ENCODE measurements at regions not wholly inside any gene's neighbourhood (a gene's known extent, or its start where the extent isn't known, plus 50 kb on each side); places are given as distances from the start of the nearest gene placed in this dataset.

- no peak for DNase-seq
- in situ Hi-C loops (cut with HindIII; ENCODE audit: low pct_ligation_motif_present, low pct_unique_long_range_greater_than_20kb, low sequenced_read_pairs) = no loop called here
Measured at GRCh38 chr2:106623456-106623855, 136.3 kb downstream of the CD8B2 start.

GRCh38 chr2:106624787-106625380 is 137.7 kb downstream of the CD8B2 start:
- in situ Hi-C loops (cut with HindIII; ENCODE audit: low pct_ligation_motif_present, low pct_unique_long_range_greater_than_20kb, low sequenced_read_pairs) = no loop called here
- no peak for DNase-seq

GRCh38 chr2:106628377-106628776 is 141.2 kb downstream of the CD8B2 start:
- no peak for DNase-seq
- in situ Hi-C loops (cut with HindIII; ENCODE audit: low pct_ligation_motif_present, low pct_unique_long_range_greater_than_20kb, low sequenced_read_pairs) = no loop called here

DNA sequence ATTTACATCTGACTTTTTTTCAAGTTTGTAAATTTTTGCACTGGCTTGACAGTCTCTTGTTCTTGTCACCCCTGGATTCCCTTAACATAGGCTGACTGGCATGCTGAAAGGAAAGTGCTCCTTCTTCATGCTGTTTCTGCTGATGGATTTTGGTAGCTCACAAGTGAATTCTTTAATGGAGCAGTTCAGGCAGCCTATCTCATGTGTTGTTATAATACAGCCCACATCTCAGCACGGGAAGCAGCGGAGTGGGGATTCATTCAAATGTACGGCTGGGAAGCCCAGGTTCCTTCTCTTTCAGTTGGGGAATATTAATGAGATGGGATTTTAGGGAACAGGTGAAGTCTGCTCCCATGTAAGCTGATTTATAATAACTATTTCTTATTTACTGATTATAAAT is 142.8 kb downstream of the CD8B2 start:
- no peak for DNase-seq
- in situ Hi-C loops (cut with HindIII; ENCODE audit: low pct_ligation_motif_present, low pct_unique_long_range_greater_than_20kb, low sequenced_read_pairs) = no loop called here

DNA sequence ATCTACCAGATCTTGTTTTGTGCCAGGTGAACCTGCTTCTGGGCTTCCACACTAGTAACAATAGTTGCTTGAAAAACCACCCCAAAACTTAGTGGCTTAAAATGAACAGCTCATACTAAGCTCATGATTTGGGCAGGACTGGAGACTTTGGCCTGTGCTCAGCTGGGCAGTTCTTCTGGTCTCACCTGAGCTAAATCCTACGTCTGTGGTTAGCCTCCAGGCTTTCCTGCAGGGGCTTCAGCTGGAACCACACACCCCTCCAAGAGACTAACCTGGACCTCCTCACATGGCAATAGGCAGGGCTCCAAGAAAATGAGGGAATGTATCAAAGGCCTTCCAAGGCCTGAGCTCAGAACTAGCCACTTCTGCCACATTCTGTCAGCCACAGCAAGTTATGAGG is 144.1 kb downstream of the CD8B2 start:
- in situ Hi-C loops (cut with HindIII; ENCODE audit: low pct_ligation_motif_present, low pct_unique_long_range_greater_than_20kb, low sequenced_read_pairs) = no loop called here

DNA sequence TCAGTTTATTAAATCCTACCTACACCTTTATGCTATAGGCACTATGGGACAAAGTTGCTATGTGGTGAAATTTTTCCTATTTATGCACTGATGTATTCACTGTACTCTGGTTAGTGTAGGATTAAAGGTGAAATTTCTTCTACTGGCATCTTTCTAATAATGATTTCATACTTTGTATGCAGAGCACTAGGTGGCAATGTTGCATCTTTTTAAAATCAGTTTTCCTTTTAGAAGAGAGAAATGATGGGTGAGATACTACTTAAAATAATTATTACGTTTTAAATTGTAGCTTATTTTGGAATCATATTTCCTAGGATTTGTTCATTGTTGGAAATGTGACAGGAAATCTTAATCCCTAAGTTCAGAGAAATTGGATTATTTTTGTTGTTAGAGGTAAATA is 150.9 kb downstream of the CD8B2 start:
- in situ Hi-C loops (cut with HindIII; ENCODE audit: low pct_ligation_motif_present, low pct_unique_long_range_greater_than_20kb, low sequenced_read_pairs) = no loop called here
- peak; percentile 28 for DNase-seq

More for the DNA sequence above, 144.1 kb downstream of the CD8B2 start:
- no peak for DNase-seq

DNA sequence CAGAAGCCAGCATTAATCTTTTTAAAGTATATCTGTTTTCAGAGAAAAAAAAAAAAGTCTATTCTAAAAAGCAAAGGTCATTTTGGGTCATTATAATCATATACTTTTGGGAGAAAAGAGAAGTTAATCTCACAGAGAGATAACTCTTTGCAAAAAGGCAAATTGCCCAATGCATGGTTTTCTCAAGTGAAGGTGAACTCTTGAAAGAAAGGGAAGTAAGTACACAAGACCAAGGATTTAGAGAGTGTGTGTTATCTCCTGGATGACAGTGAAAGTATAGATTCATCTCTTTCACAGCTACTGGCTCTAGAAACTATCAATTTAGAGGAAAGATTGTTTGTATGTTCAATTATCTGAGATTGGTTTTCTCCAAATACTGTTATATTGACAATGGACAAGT is 151.4 kb downstream of the CD8B2 start:
- DNase-seq = no peak
- in situ Hi-C loops (cut with HindIII; ENCODE audit: low pct_ligation_motif_present, low pct_unique_long_range_greater_than_20kb, low sequenced_read_pairs) = no loop called here

GRCh38 chr2:106642679-106643078 is 155.5 kb downstream of the CD8B2 start:
- DNase-seq = no peak
- in situ Hi-C loops (cut with HindIII; ENCODE audit: low pct_ligation_motif_present, low pct_unique_long_range_greater_than_20kb, low sequenced_read_pairs) = no loop called here

GRCh38 chr2:106644623-106645022 is 157.5 kb downstream of the CD8B2 start:
- in situ Hi-C loops (cut with HindIII; ENCODE audit: low pct_ligation_motif_present, low pct_unique_long_range_greater_than_20kb, low sequenced_read_pairs) = no loop called here
- DNase-seq = no peak

GRCh38 chr2:106646605-106647004 is 159.4 kb downstream of the CD8B2 start:
- in situ Hi-C loops (cut with HindIII; ENCODE audit: low pct_ligation_motif_present, low pct_unique_long_range_greater_than_20kb, low sequenced_read_pairs) = no loop called here
- no peak for DNase-seq

- in situ Hi-C loops (cut with HindIII; ENCODE audit: low pct_ligation_motif_present, low pct_unique_long_range_greater_than_20kb, low sequenced_read_pairs) = no loop called here
- DNase-seq = no peak
Measured at GRCh38 chr2:106649306-106649705, 162.1 kb downstream of the CD8B2 start.

- no peak for DNase-seq
- in situ Hi-C loops (cut with HindIII; ENCODE audit: low pct_ligation_motif_present, low pct_unique_long_range_greater_than_20kb, low sequenced_read_pairs) = no loop called here
Measured at GRCh38 chr2:106653465-106653864, 166.3 kb downstream of the CD8B2 start.

- in situ Hi-C loops (cut with HindIII; ENCODE audit: low pct_ligation_motif_present, low pct_unique_long_range_greater_than_20kb, low sequenced_read_pairs) = no loop called here
- DNase-seq = no peak
Measured at GRCh38 chr2:106658616-106659015, 171.5 kb downstream of the CD8B2 start.

DNA sequence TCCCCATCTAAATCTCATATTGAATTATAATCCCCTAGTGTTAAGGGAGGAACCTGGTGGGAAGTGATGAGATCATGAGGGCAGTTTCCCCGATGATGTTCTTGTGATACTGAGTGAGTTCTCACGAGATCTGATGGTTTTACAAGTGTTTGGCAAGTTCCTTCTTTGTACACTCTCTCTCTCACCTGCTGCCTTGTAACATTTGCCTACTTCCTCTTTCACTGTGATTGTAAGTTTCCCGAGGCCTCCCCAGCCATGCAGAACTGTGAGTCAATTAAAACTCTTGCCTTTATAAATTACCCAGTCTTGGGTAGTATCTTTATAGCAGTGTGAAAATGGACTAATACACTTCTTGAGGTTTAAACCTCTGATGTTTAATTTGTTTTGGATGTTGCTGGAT is 177.5 kb downstream of the CD8B2 start:
- DNase-seq = no peak
- in situ Hi-C loops (cut with HindIII; ENCODE audit: low pct_ligation_motif_present, low pct_unique_long_range_greater_than_20kb, low sequenced_read_pairs) = no loop called here

GRCh38 chr2:106667478-106668070 is 180.4 kb downstream of the CD8B2 start:
- in situ Hi-C loops (cut with HindIII; ENCODE audit: low pct_ligation_motif_present, low pct_unique_long_range_greater_than_20kb, low sequenced_read_pairs) = no loop called here
- no peak for DNase-seq

DNA sequence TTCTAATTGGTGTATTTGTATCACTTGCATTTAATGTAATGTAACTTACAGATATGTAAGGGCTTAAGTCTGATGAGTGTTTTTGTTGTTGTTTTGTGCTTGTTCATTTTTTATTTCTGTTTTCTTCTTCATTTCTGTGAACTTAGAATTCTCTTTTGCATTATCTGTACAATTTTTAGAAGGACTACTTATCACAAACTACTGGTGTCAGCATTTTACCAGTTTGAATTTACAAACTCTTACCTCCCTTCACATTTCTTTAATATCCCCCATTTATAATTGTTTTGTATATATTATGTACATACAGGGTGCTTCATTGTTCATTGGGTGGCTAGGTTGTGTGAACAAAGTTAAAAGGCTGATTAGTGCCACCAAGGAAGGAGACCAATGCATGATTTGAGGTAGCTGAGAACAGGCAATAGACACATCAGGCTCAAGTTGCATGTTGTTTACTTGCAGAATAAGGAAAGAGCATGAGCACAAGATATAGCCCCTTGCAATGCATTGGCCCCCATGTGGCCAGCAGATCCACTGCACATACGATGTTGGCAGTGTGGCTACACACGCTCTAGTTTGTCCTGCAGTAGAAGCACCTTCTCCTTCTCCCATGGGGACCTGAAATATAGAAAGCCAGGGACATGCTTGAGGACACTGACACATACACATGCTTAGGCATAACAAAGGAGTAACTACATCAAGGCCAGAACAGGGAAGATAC is 198.2 kb downstream of the CD8B2 start:
- DNase-seq = no peak
- in situ Hi-C loops (cut with HindIII; ENCODE audit: low pct_ligation_motif_present, low pct_unique_long_range_greater_than_20kb, low sequenced_read_pairs) = no loop called here

DNA sequence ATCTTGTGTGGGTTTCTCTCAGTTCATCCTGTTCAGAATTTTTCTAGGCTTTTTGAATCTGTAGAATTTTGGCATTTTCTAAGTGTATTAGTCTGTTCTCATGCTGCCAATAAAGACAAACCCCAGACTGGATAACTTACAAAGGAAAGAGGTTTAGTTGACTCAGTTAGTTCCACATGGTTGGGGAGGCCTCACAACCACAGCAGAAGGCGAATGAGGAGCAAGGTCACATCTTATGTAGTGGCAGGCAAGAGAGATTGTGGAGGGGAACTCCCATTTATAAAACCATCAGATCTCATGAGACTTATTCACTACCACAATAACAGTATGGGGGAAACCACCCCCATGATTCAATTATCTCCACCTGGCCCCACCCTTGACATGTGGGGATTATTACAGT is 199.2 kb downstream of the ST6GAL2 start:
- in situ Hi-C loops (cut with HindIII; ENCODE audit: low pct_ligation_motif_present, low pct_unique_long_range_greater_than_20kb, low sequenced_read_pairs) = no loop called here
- no peak for DNase-seq

- in situ Hi-C loops (cut with HindIII; ENCODE audit: low pct_ligation_motif_present, low pct_unique_long_range_greater_than_20kb, low sequenced_read_pairs) = no loop called here
- DNase-seq = no peak
Measured at GRCh38 chr2:106694964-106695470, 190.9 kb downstream of the ST6GAL2 start.

DNA sequence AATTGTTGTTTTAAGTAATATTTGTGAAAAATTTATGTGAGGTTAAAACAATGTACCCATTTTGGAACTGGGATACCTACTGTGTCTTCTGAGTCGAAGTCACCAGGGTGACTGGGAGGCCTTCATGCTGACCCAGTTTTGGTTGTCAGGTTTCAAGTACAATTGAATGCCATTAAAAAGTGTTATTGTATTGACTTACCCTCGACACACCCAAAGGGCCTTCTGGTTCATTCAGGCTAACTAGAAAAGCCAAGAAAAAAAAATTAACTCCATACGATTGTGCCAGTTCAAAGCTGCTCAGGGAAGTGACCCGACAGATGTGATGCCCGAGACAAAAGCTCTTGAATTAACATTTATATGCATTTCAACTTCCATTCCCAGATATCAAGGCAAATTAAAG is 190.0 kb downstream of the ST6GAL2 start:
- in situ Hi-C loops (cut with HindIII; ENCODE audit: low pct_ligation_motif_present, low pct_unique_long_range_greater_than_20kb, low sequenced_read_pairs) = no loop called here
- DNase-seq = no peak

DNA sequence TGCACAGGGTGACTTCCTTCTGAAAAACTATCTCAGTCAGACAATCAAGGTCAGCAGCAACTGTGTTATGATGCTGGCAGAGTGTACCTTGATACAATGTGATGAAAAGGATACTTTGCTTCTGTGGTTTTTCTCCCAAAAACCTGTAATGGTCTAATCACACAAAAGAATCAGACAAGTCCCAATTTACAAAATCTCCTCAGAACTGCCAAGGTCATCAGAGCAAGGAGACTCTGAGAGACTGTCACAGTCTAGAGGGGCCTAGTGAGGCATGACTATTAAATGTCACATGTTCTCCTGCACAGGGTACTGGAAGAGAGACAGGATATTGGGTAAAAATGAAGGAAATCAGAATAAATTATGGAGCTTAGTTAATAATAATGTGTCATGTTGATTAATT is 185.4 kb downstream of the ST6GAL2 start:
- in situ Hi-C loops (cut with HindIII; ENCODE audit: low pct_ligation_motif_present, low pct_unique_long_range_greater_than_20kb, low sequenced_read_pairs) = no loop called here
- no peak for DNase-seq
